ENCODE measurements at regions not wholly inside any gene's neighbourhood (a gene's known extent, or its start where the extent isn't known, plus 50 kb on each side); places are given as distances from the start of the nearest gene placed in this dataset.
A peak's percentile ranks its signal among the peaks of the same experiment; 100 is the strongest.

- H3K27me3 Mint-ChIP-seq (ENCODE audit: unreplicated experiment) = no peaks in the 10 kb centered on the region
- DNase-seq (ENCODE audit: extremely low spot score, unreplicated experiment) = no peak
- H3K36me3 Mint-ChIP-seq (ENCODE audit: unreplicated experiment) = no peaks in the 10 kb centered on the region
- H3K27ac Mint-ChIP-seq (ENCODE audit: unreplicated experiment) = peak overlapping the region; percentile 20
- TF ChIP-seq CTCF (IDR thresholded peaks at IDR 0.05) = no peak
- no peak overlapping the region for H3K4me3 Mint-ChIP-seq (ENCODE audit: unreplicated experiment)
- peaks cover 25% of the 10 kb centered on the region for H3K4me1 Mint-ChIP-seq (ENCODE audit: unreplicated experiment)
- H3K9me3 Mint-ChIP-seq (ENCODE audit: unreplicated experiment) = peaks cover 10% of the 10 kb centered on the region
Measured at GRCh38 chr9:108537756-108538155, 318.0 kb downstream of the ACTL7B start.

GRCh38 chr9:108536836-108537601 lies 318.8 kb downstream of the ACTL7B start:
- H3K9me3 Mint-ChIP-seq (ENCODE audit: unreplicated experiment) = peaks cover 10% of the 10 kb centered on the region

GRCh38 chr9:108535526-108535925 lies 320.3 kb downstream of the ACTL7B start:
- Mint-ChIP-seq H3K27me3 (ENCODE audit: unreplicated experiment) (no peaks in the 10 kb centered on the region), H3K9me3 (ENCODE audit: unreplicated experiment) (peaks cover 10% of the 10 kb centered on the region), H3K4me1 (ENCODE audit: unreplicated experiment) (peaks cover 23% of the 10 kb centered on the region), H3K36me3 (ENCODE audit: unreplicated experiment) (no peaks in the 10 kb centered on the region), H3K4me3 (ENCODE audit: unreplicated experiment) (no peak overlapping the region), H3K27ac (ENCODE audit: unreplicated experiment) (no peak overlapping the region)
- TF ChIP-seq CTCF (IDR thresholded peaks at IDR 0.05) = peak; percentile 33
- DNase-seq (ENCODE audit: extremely low spot score, unreplicated experiment) = no peak

More at GRCh38 chr9:108536836-108537601, 318.8 kb downstream of the ACTL7B start:
- Mint-ChIP-seq H3K4me1 (ENCODE audit: unreplicated experiment) (peaks cover 24% of the 10 kb centered on the region), H3K4me3 (ENCODE audit: unreplicated experiment) (no peak overlapping the region), H3K27me3 (ENCODE audit: unreplicated experiment) (no peaks in the 10 kb centered on the region), H3K27ac (ENCODE audit: unreplicated experiment) (no peak overlapping the region), H3K36me3 (ENCODE audit: unreplicated experiment) (no peaks in the 10 kb centered on the region)
- TF ChIP-seq CTCF (IDR thresholded peaks at IDR 0.05) = no peak
- no peak for DNase-seq (ENCODE audit: extremely low spot score, unreplicated experiment)

- Mint-ChIP-seq H3K27ac (ENCODE audit: unreplicated experiment) (no peak overlapping the region), H3K4me1 (ENCODE audit: unreplicated experiment) (peaks cover 23% of the 10 kb centered on the region), H3K9me3 (ENCODE audit: unreplicated experiment) (peaks cover 10% of the 10 kb centered on the region), H3K36me3 (ENCODE audit: unreplicated experiment) (no peaks in the 10 kb centered on the region), H3K4me3 (ENCODE audit: unreplicated experiment) (no peak overlapping the region), H3K27me3 (ENCODE audit: unreplicated experiment) (no peaks in the 10 kb centered on the region)
- no peak for DNase-seq (ENCODE audit: extremely low spot score, unreplicated experiment)
- no peak for TF ChIP-seq CTCF (IDR thresholded peaks at IDR 0.05)
Measured at GRCh38 chr9:108534741-108535140, 321.0 kb downstream of the ACTL7B start.

- Mint-ChIP-seq H3K9me3 (ENCODE audit: unreplicated experiment) (peaks cover 16% of the 10 kb centered on the region), H3K36me3 (ENCODE audit: unreplicated experiment) (no peaks in the 10 kb centered on the region), H3K27me3 (ENCODE audit: unreplicated experiment) (no peaks in the 10 kb centered on the region), H3K4me1 (ENCODE audit: unreplicated experiment) (peaks cover 9% of the 10 kb centered on the region), H3K4me3 (ENCODE audit: unreplicated experiment) (no peak overlapping the region), H3K27ac (ENCODE audit: unreplicated experiment) (no peak overlapping the region)
- DNase-seq (ENCODE audit: extremely low spot score, unreplicated experiment) = no peak
- no peak for TF ChIP-seq CTCF (IDR thresholded peaks at IDR 0.05)
Measured at GRCh38 chr9:108530141-108530540, 325.6 kb downstream of the ACTL7B start.

Data from osteocyte (in vitro differentiated cells).